ENCODE measurements at regions not wholly inside any gene's neighbourhood (a gene's known extent, or its start where the extent isn't known, plus 50 kb on each side); places are given as distances from the start of the nearest gene placed in this dataset.

GRCh38 chr3:18572809-18573208, 147.7 kb upstream of the SATB1 start:
- TF ChIP-seq CTCF (IDR thresholded peaks at IDR 0.05): no peak
- no peak for TF ChIP-seq POLR2AphosphoS5 (IDR thresholded peaks at IDR 0.05)
- TF ChIP-seq POLR2A (IDR thresholded peaks at IDR 0.05): no peak

Data from sigmoid colon (tissue), 4 donors.